Activated CD4-positive, alpha-beta T cell treated with anti-CD3 and anti-CD28 coated beads, Interleukin-2, Interleukin-4, amounts not matched to agents 100 ng/mL and 50 ng/mL, durations not matched to agents 16 hours and 8 hours (primary cell): ENCODE measurements at regions not wholly inside any gene's neighbourhood (a gene's known extent, or its start where the extent isn't known, plus 50 kb on each side); places are given as distances from the start of the nearest gene placed in this dataset.
"Not testable (repeated sequence)": the region's sequence is repeated elsewhere in the genome, so short reads cannot be mapped to it uniquely, and the experiment has no call there.

ENCODE experiments used
- DNase-seq: peaks from one replicate; pipeline ENCODE4 v3.0.0-alpha.2; 2020; ENCODE audit warnings: low spot score

DNA sequence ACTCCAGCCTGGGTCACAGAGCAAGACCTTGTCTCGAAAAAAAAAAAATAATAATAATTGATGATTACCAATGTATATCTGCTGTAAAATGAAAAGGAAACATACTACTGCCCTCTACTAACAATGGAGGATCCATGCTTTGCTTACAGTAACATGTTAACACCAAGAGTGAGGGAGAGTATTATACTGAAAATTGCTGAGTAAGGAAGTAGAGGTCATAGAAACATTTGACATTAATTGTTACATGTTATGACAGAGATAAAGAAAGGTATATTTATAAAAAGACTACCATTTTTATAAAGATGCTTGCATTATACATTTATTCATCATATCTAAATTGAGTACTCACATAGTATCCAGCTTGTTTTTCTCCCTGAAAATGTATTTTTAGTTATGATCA, 1989.8 kb upstream of the TENM3 start:
- no peak for DNase-seq

DNA sequence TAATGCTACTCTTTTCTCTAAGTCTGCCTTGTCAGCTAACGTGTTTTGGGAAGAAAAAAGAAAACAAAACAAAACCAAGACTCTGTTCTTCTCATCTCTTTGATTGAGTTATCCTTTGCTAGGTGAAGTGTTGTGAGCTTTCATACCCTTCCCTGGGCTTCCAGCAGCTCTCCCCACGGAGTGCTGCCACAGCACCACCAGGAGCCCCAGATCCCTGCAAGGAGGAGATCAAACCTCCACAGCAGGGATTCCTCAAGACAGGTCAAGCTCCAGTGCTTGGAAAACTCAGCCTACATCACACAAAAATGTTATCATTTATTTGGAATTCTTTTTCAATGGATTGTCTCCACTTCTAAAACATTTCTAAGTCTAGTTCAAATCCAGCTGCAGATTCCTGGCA, 1981.9 kb upstream of the TENM3 start:
- no peak for DNase-seq

DNA sequence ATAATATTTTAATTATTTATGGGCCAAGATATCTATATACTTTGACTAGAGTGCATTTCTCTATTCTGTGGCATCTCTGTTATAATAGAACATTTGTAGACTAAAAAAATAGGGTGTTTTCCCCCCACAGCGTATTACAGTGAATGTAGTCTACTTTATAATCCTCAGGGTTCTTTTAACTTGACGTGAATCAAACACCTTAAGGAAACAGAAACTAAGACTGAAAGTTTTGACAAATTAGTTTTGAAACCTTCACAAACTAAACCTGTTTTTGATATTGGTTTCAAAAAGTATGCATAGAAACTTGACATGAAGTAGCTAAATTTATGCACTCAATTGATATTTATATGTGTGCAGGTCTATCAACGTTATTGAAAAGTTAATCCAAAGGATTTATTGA, 1963.1 kb upstream of the TENM3 start:
- no peak for DNase-seq

DNA sequence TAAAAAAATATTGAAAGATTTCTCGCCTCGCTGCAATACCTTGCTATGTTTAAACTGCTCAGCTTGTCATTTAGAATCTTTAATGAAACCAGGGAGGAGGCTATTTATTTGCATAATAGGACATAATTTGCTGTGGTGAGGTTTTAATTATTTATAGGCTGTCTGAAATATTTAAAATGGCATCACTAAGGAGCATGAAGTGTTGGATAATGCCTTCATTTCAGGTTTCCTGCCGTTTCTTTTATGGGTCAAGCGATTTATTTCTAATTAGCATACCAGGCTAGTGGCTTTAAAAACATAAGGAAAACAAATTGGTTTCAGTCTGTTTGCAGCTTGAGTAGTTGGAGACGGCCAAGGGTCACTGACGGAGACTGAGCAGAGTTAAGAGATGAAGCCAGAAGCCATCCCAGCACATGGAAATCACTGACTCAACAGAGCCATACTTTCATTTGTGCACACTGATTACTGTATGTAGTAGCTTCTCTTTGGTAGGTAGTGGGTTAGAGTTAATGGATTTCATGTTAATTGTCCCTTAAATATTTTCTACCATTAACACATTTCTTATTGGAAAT, 1962.4 kb upstream of the TENM3 start:
- no peak for DNase-seq

DNA sequence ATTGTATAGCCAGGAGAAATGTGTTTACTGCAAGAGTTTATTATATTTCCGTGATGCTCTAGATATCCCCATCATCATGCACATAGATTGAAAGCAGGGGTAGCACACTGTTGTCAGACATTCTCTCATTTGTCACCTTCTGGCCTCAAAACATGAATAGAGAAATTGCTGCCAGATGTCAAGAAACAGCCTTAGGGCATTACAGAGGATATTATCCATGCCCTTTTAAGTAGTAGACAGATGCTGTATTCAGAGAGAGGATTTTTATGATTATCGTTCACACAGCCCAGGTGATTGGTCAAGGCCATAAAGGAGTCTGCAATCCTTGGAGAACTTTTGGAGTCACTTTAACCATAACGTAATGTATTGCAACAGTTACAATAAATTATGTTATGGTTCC, 1961.5 kb upstream of the TENM3 start:
- DNase-seq: no peak

DNA sequence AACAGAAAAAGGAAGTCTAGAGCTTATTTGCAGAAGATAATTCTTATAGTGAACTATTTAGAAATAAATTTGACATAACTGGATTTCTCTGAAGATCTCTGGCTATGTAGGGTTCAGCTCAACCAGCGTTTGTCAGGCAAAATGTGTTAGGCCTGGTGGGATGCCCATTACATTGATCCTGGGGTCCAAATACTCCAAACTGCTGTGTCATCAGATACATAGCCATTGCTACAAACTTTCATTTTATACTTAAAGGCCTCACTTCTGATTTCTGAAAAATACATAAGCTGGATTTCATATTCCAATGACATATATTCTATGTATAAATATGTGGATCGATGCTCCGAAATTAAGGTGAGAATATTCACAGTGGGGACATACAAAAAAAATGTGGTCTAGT, 1958.9 kb upstream of the TENM3 start:
- no peak for DNase-seq

DNA sequence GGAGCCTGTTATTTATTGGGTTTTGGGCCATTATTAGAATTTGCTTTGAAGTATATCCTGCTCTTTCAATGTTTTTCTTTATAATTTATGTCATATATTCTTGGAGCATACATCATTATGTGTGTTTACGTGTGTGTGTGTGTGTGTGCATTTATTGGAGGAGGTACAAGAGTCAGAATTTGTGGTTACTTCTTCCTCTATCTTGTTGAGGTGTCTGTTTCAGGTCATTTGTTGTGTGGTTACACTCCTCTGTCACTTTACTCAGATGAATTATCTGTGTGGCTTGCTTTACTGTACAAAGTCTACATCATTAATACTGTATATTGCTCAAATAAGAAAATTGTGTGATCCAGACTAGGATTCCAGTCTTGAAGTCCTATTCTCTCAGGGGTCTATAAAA, 1957.4 kb upstream of the TENM3 start:
- DNase-seq: no peak

DNA sequence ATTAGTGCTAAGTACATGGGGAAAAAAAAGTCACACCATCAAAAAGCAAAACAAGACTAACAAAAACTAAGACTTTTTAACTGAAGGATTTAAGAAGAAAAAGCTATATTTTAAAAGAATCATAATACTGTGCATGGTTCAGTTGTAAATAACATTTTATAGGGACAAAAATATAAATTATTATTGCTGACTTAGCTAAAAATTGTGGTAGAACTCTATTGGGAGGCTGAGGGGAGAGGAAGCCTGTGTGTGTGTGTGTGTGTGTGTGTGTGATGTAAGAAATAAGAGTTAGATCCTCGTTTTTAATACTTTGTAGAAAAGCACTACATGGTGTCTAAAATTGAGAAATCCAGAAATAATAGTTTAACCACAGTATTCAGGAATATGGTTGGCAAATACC, 1950.9 kb upstream of the TENM3 start:
- no peak for DNase-seq

DNA sequence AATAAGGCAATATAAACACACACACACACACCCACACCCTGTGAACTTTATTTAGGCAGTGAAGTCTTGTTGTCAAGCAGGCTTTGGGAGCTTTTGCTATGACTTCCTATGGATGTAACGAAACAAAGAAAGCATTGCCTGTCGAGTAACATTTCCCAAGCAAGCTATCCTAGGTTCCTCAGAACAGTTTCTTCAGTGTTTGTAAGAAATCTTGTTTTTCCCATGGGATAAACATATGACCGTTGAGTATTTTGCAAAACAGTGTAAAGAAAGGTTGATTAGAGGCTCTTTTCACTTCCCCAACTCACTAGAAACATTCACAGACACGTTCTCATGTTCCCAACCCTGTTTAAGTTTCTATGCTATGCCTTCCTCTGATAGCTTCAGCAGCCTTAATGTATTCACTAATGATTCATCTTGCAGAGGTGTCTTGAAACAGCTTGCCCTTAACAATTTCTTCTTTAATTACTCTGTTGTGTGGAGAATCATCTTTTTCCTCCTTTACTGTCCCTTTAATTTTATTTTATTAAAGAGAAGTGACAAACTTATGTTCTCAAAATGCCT, 1947.1 kb upstream of the TENM3 start:
- no peak for DNase-seq

DNA sequence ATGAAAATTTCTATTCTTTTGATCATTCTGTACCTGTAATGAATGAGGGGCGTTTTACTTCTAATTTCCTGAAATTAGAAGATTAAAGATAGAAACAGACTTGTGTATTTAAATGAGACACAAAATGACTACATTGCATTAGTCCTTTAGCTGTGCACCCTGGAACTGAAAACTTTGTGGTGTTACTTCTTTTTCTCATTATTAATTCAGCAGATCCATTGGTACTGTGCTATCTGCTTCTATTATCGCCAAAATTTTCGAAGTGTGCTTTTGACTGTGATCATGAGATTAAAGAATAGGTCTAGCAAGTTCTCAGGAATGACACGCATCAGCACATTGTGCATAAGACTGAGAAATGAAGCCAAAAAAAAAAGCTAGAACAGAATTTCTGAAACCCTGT, 1938.9 kb upstream of the TENM3 start:
- DNase-seq: no peak

DNA sequence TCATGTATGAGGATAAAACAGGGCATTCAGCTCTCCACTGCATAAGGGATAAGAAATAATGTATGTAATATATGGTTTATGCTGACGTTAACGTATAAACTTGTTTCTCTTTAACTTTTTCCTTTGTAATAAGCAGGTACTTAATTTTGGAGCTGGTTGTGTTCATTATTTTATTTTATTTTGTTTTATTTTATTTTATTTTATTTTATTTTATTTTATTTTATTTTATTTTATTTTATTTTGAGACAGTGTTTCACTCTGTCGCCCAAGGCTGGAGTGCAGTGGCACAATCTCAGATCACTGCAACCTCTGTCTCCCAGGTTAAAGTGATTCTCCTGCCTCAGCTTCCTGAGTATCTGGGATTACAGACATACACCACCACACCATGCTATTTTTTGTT, 1932.6 kb upstream of the TENM3 start:
- no peak for DNase-seq

DNA sequence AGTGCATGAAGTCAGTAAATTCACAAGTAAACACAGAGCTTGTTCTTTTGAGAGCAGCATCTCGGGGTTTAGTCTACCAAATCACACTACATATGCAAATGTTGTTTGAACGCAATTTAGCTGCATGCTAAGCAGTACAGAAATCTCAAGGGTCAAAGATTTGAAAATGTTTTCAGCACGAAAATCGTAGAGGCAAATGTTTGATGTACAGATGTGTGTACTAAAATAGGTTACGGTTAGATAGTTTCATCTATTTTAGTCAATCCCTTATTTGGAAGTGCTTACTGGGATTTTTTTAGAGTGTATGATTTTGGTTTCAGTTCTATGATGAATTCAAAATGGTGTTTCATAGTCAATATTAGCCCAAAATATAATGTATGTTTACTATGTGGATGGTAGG, 1928.2 kb upstream of the TENM3 start:
- no peak for DNase-seq

DNA sequence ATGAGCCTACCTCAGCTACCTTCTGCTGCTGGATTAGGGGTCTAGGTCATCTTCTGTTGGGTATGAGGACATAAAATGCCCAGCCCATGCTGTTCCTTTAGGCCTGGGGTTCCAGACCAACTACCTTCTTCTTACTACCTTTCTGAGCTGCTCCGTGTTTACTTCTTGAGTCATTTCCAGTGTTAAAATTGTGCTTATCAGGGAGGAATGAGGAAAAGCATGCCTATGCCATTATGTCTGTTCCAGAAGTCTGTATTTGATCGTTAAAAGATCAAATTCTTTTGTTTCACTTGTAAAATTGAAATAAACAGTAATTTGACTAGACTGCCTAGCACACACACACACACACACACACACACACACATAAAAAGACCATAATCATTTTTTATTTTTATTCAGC, 1912.7 kb upstream of the TENM3 start:
- no peak for DNase-seq

DNA sequence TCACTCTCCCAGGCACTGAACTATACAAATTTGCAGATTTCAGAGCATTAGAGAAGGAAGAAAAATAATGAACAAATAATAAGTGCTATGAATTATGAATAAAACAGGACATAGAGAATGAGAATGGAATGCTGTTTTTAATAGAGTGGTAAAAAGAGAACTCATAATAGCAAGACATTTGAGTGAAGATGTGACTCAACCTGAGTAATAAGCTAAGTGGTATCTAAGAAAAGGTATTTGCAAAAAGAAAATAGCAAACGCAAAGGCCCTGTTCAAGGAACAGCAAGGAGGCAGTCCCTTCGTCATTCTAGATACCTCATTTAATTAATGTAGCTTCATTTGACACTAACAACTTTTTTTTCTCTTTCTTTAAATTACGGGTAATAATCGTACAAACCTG, 1910.0 kb upstream of the TENM3 start:
- no peak for DNase-seq

DNA sequence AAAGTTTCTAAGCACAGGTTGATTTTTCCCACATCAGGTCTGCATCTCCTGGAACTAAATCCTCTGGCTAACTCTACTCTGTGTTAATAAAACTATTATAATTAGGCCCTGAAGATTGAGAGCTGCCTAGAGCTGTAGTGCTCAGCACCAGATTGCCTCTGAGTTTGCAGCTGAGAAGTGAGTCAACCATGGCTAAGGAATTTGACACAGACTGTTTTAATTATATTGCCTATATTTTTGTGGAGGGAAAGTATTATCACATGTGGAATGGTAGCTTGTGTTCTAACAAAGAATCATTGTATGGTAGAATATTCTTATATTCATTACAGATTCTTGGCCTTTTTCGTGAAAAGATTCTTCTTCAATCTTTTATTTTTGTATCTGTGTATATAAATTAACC, 1907.6 kb upstream of the TENM3 start:
- DNase-seq: no peak

DNA sequence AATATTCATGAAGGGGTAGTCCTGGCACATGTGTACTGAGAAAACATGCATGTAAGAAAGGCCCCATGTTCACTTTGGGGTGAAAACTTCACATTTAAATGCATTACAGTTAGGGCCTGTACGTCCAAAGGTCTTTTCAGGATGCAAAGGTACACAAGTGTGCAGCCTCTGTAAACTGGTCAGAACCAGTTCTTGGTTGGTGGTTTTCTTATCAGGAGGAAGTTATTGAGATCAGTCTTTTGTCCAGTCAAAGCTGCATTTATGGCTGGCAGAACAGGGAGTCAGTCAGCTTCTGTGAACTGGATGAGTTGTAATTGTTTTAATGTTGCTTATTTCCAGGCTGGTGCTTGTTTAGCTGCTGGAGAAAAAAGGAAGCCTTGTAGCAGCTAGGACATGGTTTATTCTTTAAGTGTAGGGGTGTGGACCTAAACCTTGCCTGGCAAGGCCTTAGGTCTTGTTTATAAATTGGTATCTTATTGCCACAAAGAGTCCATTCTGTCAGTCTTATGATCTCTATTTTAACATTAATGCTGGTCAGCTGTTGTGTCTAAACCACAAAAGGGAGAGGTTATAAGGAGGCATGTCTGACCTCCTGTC, 1906.6 kb upstream of the TENM3 start:
- no peak for DNase-seq

DNA sequence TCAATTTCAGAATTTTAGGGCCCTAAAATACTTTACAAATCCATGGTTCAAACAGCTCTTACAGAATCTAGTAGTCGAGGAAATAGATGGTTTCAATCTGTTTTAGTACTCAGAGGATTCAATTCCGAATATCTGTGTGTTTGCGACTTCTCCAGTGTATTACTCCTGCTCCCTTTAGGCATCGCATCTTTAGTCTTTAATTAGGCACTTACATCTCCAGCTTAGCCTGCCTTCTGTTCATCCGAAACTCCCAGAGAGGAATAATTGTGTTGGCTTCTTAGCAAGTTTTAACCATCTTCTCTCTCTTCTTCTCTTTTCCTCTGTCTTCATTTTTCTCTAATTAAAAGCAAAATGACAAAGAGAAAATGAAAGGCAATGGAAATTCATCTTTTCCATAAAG, 1901.3 kb upstream of the TENM3 start:
- DNase-seq: no peak

DNA sequence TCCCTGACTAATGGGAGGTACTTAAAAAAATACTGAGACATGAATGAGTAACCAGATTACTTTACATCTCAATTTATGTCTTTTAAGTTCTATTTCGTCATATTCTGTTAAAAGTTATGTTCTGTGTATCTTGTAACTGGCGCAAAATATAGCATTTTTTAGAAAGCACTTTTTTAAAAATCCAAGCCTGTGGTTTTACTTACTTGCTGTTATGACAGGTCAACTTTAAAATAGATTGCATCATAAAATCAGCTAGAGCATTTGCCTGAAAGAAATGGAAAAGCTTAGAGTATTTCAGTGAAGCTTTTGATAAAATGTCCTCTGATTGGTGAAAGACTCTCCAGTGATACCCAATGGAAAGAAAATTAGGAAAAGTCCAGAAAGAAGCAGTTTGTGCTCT, 1892.3 kb upstream of the TENM3 start:
- no peak for DNase-seq

DNA sequence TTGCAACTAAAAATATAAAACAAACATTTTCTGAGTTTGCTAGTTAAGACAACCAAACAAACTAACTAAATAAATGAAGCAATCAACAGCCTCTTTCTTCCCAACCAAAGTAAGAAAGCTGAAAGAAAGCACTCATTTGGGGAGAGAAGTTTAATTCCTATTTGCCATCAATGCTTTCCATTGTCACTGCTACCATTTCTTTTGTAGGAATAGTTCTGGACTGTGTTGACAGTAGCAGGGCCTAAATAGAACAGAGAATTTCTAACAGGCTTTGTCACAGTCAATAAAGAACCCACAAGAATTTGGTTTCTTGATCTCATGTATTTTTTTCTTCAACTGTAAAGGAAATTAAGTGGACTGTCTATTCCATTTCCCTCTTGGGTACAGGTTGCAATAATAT, 1886.4 kb upstream of the TENM3 start:
- no peak for DNase-seq

DNA sequence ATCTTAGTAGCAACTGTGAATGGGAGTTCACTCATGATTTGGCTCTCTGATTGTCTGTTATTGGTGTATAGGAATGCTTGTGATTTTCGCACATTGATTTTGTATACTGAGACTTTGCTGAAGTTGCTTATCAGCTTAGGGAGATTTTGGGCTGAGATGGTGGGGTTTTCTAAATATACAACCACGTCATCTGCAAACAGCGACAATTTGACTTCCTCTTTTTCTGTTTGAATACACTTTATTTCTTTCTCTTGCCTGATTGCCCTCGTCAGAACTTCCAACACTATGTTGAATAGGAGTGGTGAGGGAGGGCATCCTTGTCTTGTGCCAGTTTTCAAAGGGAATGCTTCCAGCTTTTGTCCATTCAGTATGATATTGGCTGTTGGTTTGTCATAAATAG, 1883.1 kb upstream of the TENM3 start:
- DNase-seq: not testable (repeated sequence)

DNA sequence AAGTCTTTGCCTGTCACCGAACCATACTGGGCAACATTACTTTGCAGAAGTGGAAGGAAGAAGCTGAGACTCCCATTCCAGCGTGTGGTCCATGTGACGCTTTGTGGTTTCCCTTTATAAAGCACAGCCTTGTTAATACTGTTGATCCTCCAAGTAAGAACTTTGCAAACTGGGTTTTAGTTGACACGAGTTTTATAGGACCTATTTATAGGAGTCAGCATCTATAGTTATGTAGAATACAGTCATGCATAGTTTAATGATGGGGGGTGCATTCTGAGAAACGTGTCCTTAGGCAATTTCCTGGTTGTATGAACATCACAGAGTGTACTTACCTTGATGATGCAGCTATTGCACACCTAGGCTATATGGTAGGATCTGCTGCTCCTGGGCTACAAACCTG, 1879.4 kb upstream of the TENM3 start:
- no peak for DNase-seq

DNA sequence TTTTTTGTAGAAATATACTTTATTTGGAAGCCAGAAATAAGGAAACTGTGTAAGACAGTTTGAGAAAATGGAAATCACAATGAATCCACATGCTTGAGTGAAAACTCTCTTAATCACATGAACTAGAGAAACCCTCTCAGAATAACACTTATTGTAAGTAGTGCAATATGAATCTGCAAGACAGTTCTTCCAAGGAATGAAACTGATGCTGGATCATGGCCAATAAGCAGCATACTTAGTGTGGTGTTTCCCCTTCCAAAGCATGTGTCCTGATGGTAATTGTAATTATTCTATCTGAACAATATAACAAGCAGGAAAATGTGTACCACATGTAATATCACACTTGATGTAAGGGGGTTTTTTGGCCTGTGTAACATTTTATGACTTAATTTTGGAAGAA, 1870.5 kb upstream of the TENM3 start:
- DNase-seq: no peak

DNA sequence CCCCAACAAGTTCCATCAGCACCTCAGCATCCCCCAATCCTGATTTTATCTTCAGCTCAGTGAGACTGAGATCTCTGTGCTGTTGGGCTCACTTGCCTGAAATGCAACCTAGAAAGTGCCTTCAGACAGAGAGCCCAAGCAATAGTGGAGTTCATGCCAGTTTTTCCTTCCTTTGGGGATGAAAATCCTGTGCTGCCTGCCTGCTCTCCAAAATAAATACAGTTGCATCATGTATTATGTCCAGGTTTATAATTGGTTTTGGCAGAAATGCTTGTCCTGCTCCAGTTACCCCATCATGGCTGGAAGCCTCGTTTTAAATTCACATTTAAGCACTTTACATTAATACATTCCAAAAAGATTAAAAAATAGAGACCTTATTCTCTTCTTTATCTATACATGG, 1865.5 kb upstream of the TENM3 start:
- no peak for DNase-seq

DNA sequence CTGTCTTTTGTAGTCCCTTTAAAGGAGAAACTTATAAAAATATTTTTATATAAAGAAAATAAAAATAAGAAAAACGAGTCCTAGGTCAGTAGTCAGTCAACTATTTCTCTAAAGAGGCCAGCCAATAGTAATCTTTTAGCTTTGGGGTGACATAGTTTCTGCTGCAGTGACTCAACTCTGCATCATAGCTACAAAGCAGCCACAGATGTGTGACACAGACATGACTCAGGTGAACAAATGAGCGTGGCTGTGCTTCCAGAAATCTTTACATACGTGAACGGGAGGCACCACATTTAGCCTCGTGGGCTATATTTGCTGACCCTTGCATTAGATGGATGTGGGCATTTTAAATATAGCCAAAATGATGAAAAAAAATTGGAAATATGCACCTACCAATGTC, 1862.5 kb upstream of the TENM3 start:
- no peak for DNase-seq
